ENCODE measurements at regions not wholly inside any gene's neighbourhood (a gene's known extent, or its start where the extent isn't known, plus 50 kb on each side); places are given as distances from the start of the nearest gene placed in this dataset.

DNA sequence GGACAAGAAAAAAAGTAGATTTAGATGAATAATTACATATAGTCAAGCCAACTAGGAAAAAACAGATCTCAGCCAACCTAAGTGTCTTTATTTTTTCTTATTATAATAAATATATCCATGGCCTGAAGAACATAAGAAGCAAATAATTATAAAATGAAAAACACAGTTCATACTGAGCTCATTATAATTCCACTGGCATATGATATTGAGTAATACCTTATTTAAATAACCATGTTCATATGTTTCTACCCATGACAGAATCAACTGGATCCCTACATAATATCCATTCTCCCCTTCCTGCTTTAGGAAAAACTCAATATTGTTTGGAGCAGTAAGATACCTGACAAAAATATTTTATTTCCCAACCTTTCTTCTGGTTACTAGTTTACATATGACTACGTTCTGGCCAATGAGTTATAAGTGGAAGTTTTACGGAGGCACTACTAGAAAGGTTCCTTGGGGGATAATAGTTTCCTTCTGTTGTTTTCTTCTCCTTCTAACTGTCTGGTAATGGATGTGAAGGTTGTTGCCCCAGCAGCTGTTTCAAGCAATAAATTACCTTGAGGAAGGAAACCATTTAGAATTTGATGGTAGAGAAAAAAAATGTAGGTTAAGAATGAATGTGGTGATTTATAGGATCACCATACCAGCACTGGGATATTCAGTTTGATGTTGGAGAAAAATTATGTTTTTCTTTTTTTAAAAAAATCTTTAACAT is 184.1 kb upstream of the MBNL1 start:
- Histone ChIP-seq H3K27me3 (ENCODE audit: low read depth) (no peaks in the 10 kb centered on the region), H3K4me1 (no peaks in the 10 kb centered on the region), H3K36me3 (no peaks in the 10 kb centered on the region), H3K27ac (no peak overlapping the region), H3K9me3 (no peaks in the 10 kb centered on the region), H3K4me3 (no peak overlapping the region)
- no peak for ATAC-seq
- intact Hi-C loops (cut with DNase I): no loop called here
- DNase-seq: no peak
- TF ChIP-seq, protein P1, sequence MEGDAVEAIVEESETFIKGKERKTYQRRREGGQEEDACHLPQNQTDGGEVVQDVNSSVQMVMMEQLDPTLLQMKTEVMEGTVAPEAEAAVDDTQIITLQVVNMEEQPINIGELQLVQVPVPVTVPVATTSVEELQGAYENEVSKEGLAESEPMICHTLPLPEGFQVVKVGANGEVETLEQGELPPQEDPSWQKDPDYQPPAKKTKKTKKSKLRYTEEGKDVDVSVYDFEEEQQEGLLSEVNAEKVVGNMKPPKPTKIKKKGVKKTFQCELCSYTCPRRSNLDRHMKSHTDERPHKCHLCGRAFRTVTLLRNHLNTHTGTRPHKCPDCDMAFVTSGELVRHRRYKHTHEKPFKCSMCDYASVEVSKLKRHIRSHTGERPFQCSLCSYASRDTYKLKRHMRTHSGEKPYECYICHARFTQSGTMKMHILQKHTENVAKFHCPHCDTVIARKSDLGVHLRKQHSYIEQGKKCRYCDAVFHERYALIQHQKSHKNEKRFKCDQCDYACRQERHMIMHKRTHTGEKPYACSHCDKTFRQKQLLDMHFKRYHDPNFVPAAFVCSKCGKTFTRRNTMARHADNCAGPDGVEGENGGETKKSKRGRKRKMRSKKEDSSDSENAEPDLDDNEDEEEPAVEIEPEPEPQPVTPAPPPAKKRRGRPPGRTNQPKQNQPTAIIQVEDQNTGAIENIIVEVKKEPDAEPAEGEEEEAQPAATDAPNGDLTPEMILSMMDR (IDR thresholded peaks at IDR 0.05): no peak

DNA sequence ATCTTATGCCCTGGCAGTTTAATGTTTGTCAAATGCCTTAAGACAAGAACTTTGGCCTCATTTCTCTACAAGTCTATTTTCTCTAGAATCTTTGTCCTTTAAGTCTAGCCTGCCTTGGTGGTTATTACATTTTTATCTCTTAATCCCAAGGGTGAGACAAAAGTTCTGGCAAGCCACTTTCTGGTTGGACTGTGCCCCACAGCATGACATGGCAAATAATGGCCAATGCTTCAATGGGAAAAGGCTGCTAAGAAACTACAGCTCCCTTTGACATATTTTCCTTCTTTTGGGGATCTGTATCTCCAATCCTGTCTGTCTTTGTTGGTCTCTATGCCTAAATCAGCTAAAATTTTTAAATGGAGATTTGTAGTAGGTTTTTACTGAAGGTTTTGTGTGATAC is 181.6 kb upstream of the MBNL1 start:
- ATAC-seq (no peak), DNase-seq (no peak)
- TF ChIP-seq, protein P1 (IDR thresholded peaks at IDR 0.05): no peak
- H3K4me1 ChIP-seq: no peaks in the 10 kb centered on the region
- H3K4me3 ChIP-seq: no peak overlapping the region
- no peaks in the 10 kb centered on the region for H3K36me3 ChIP-seq
- no peaks in the 10 kb centered on the region for H3K27me3 ChIP-seq (ENCODE audit: low read depth)
- no peaks in the 10 kb centered on the region for H3K9me3 ChIP-seq
- H3K27ac ChIP-seq: no peak overlapping the region
- intact Hi-C loops (cut with DNase I): no loop called here

DNA sequence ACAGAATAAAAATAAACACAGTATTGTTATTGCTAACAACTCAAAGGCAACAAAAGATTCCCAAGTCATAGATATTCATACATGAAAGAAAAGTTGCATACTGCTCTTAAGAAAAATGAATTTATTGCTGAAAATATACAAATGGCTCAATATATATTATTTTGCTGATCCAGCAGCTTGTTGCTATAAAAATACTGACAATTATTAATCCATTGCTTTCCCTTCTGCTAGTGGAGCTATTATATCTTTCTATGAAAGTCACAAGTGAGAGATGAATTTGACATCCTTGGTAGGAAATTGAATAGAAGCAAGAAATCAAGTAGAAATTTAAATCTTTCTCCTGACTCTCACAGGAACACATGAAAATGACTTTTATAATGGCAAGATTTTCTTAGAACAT is 179.2 kb upstream of the MBNL1 start:
- Histone ChIP-seq H3K27ac (no peak overlapping the region), H3K4me3 (no peak overlapping the region), H3K9me3 (no peaks in the 10 kb centered on the region), H3K36me3 (no peaks in the 10 kb centered on the region), H3K4me1 (no peaks in the 10 kb centered on the region), H3K27me3 (ENCODE audit: low read depth) (no peaks in the 10 kb centered on the region)
- ATAC-seq (no peak), DNase-seq (no peak)
- intact Hi-C loops (cut with DNase I): no loop called here
- TF ChIP-seq, protein P1 (IDR thresholded peaks at IDR 0.05): no peak

DNA sequence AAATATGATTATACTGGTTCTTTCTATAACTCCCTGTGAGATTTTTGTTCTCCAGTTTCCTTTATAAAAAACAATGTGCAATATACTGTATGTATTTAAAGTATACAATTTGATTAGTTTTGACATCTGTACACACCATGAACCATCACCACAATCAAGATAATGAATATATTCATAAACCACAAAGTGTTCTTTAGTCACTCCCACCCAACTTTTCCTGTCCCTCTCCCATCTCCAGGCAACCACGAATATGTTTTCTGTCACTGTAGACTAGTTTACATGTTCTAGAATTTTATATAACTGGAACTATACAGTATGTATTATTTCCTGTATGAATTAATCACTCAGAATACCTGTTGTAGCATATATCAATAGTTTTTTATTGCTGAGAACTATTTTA is 177.0 kb upstream of the MBNL1 start:
- no peaks in the 10 kb centered on the region for H3K36me3 ChIP-seq
- intact Hi-C loops (cut with DNase I): no loop called here
- ATAC-seq: no peak

DNA sequence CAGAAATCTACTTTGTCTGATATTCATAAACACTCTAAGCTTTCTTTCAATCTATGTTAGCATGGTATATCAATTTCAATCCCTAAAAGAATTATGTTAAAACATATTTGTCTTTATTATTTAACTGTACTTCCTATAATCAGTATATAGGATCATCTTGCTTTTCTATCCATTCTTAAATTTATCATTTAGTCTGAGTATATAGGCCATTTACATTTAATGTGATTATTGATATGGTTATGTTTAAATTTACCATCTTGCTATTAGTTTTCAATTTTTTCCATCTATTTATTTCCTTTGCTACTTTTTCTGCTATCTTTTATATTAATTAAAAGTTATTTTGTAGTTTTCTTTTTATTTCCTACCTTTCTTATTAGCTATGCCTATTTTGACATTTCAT is 174.8 kb upstream of the MBNL1 start:
- intact Hi-C loops (cut with DNase I): no loop called here
- Histone ChIP-seq H3K27ac (no peak overlapping the region), H3K4me3 (no peak overlapping the region), H3K27me3 (ENCODE audit: low read depth) (no peaks in the 10 kb centered on the region), H3K36me3 (no peaks in the 10 kb centered on the region), H3K9me3 (no peaks in the 10 kb centered on the region), H3K4me1 (no peaks in the 10 kb centered on the region)
- TF ChIP-seq, protein P1 (IDR thresholded peaks at IDR 0.05): no peak
- no peak for ATAC-seq
- no peak for DNase-seq

More for the DNA sequence above, 177.0 kb upstream of the MBNL1 start:
- no peaks in the 10 kb centered on the region for H3K4me1 ChIP-seq
- no peaks in the 10 kb centered on the region for H3K27me3 ChIP-seq (ENCODE audit: low read depth)
- H3K9me3 ChIP-seq: no peaks in the 10 kb centered on the region
- DNase-seq: no peak
- TF ChIP-seq, protein P1 (IDR thresholded peaks at IDR 0.05): no peak
- no peak overlapping the region for H3K4me3 ChIP-seq
- H3K27ac ChIP-seq: no peak overlapping the region

All from lower lobe of right lung (tissue), 2 donors.